HG03558 (cell line): ENCODE measurements at regions not wholly inside any gene's neighbourhood (a gene's known extent, or its start where the extent isn't known, plus 50 kb on each side); places are given as distances from the start of the nearest gene placed in this dataset.

ENCODE experiments used
- ATAC-seq: cut with Tn5 transposase; IDR thresholded peaks from one replicate; pipeline ENCODE4 v1.9.1; 2021; ENCODE audit warnings: moderate number of reproducible peaks; ENCODE audit not compliant: unreplicated experiment; ENCODE audit errors: extremely low read depth

DNA sequence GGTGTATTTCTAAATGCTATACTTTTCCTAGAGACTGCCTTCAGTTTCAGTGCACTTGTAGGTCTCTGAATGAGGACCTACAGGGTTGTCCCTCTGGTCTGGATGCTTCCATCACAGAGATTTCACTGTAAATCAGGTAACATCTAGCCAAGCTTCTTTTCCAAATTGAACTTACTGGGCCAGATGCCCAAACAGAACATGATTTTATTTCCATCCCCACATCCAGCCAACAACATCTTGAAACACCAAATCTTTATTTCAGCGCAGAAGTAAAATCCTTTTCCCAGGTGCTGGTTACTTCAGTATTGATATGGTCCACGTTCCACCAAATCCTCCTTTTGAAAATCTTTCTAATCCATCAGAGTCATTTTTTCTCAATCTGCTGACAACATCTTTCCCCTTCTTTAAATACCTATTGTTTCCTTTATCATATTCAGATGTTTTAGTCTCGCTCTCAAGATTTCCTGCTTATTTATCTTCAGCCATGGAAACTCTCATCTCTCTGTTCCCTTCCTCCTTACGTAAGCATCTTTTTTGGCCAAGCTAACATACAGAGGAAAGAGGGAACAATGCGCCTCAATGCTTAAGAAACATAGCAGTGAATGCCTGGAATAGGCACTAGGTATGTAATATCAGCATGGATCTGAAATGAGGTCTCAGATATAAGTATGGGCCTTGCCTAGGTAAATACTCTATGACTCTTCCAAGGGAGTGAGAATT is 201.2 kb upstream of the MTNR1B start:
- ATAC-seq: no peak

DNA sequence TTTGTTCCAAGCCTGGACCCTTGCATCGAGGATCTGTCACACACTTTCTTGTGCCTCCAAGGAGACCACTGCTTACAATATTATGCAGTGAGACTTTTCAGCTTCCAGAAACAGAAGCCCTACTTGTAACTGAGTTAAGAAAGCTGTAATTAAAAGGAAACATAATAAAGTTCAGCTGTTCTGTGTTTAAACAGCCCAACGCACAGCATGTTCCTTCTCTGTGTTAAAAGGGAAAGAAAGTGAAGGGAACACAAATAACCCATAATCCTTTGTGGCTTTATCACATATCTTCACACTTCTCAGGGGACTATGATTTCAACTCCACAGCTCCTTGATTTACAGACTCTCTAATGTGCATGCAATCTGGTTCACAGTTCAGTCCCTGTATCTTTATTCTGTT is 200.3 kb upstream of the MTNR1B start:
- no peak for ATAC-seq

DNA sequence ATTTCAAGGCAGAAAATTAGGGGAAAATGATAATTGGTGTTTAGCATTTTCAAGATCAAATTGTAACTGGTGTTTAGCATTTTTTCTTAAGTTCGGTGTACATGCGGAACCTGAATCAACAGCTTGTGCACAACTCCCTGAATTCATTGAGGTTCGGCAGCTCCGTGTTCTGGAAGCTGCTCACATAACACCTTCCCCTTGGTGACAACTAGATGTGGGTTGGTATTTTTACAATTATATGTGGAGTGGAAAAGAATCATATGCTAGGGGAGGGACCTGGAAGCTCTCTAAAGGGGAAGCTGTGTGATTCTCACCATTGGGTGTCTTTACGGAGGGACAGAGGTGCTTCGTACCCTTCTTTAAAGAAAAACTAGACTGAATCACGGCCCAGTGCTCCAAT is 199.0 kb upstream of the MTNR1B start:
- ATAC-seq: no peak

DNA sequence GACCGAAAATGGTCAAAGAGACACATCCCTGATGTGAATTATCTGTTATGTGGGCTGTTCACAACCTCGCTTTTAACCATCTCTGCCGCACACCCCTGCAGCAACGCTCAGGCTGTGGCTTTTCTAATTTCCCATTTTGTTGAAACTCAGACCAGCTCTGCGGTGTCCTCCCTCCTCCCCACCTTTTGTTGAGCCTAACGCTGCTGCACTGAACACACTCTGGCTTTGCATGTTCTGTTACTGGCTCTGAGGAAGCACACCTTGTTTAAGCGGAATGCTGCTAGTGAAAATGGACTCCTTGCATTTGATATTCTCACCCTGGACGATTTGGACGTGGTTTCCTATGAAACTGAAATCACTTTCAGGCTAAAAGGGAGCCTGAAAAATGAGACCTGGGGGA is 198.5 kb upstream of the MTNR1B start:
- ATAC-seq: no peak

DNA sequence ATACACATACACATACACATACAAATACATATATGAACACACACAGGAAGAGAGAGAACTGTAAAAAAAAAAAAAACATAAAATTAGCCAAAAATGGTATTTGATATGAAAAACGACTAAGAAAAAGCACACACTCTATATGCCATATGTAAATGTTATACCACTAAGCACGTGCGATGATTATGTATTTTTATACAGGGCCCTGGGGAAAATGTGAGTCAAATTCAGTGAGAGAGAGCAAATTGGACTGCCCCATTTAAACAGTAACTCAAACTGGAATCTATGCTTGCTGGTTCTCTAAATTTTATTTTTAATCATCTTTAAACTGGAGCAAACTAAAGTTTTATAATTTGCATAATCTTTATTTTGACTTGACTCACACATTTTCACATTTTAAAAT is 197.8 kb upstream of the MTNR1B start:
- ATAC-seq: no peak

DNA sequence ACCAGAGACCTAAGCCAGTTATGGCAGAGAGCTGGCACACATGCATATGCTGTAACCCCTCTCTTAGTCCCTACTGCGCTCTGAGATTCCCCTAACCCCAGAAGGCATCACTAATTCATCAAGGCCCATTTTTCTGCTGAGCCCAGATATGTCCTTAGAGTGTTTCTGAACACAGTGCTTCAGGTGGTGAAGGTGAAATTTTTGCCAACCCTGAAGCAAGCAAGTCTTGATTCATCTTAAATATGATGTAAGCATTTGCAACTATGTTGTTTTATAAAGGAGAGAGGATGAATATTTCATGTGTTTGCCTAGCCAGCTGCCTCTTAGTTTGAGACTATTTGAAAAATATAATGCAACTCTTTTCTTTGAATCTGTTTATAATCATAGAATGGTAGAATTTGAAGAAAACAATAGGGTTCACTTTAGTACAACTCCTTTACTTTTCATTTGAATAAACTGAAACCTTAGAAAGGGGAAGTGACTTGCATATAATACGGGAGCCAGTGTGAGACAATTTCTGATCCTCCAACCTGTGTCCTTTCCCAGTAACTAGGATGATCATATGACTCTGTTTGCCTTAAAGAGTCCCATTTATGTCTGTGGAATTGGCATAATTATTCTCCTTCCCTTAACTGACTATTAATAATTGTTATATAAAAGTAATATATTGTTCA is 194.3 kb upstream of the MTNR1B start:
- ATAC-seq: no peak

DNA sequence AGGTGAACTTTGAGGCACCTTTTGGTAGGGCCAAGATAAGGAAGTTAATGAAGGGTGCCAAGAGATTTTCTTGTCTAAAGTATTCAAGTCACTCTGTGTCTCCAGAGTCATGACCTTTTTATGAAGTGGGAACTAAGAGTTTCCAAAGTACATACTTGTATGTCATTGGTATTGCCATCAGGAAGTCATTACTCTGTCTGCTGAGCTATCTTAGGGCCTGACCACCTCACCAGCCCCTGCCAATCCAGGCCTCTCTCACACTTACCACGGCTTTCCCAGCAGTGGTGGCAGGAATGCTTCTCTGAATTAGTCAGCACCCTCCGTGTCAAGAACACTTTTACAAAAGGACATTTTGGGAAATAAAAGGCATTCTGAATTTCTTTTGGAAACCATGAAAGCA is 192.8 kb upstream of the MTNR1B start:
- no peak for ATAC-seq

DNA sequence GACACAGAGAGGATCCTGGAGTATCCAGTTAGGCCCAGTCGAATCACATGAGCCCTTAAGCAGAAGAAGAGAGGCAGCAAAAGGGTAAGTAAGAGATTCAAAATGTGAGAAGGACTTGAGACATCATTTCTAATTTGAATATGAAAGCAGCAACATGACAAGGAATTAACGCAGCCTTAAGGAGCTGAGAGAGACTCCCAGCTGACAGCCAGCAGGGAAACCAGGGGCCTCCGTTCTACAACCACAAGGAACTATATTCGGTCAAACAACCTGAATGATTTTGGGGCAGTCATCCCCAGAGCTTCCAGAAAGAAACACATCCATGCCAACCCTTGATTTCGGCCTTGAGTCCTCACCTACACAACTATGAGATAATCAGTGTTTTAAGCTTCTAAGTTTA is 189.7 kb upstream of the MTNR1B start:
- no peak for ATAC-seq

DNA sequence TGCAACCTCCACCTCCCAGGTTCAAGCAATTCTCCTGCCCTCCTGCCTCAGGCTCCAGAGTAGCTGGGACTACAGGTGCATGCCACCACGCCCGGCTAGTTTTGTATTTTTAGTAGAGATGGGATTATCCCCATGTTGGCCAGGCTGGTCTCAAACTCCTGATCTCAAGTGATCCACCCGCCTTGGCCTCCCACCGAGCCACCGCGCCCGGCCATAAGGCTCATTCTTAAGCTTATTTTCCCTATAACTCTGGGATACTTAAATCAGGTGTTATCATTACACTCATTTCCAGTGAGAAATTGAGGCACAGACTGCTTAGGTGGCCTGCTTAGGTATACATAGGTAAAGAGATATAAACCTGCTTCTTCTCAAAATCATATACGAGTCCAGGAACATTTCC is 188.3 kb upstream of the MTNR1B start:
- ATAC-seq: no peak

DNA sequence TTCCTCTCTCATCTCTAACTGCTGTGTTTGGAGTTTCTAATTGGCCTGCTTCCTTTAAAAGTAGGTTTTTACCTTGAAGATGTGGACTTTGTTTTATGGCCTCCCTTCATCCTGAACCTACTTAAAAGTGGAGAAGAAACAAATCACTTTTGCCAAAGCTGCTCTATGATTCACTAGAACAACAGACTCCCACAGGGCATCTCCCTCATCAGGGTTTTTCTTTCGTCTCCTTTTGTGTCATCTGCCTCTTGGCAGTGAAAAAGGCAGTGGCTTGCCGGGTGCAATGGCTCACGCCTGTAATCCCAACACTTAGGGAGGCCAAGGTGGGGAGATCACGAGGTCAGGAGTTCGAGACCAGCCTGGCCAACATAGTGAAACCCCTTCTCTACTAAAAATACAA is 186.6 kb upstream of the MTNR1B start:
- ATAC-seq: no peak

DNA sequence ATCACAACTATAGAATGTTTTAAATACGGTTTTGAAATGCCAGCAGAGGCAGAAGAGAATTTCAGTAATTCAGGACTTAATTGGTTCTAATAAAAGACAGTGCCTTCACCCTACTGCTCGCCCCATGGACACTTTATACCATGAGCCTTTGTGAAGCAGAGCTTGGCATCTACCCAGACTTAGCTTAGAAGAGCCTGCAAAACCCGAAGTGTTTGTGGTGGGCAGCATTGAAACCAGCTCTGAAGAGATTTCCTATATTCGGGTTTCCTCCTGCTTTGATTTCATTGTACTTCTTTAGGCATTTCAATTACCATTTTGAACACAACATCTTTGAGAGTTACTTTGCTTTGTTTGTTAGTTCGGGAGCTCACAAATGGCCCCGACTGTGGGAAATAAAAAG is 185.1 kb upstream of the MTNR1B start:
- no peak for ATAC-seq

DNA sequence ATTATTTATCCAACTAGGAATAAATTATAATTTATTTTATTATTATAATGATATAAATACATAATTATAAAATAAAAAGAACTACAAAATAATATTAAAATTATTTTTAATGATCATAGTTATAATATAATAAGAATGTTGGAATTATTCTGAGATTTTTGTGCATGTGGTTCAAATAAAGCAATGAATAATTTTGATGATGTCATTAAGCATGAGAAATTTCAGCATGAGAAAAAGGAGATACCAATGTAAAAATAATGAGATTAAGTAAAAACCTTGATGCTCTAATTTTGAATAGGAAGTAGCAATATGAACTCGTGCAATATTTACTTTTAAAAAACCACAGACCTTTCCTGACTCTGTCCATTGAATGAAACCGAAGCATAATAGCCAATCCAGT is 181.8 kb upstream of the MTNR1B start:
- ATAC-seq: no peak

DNA sequence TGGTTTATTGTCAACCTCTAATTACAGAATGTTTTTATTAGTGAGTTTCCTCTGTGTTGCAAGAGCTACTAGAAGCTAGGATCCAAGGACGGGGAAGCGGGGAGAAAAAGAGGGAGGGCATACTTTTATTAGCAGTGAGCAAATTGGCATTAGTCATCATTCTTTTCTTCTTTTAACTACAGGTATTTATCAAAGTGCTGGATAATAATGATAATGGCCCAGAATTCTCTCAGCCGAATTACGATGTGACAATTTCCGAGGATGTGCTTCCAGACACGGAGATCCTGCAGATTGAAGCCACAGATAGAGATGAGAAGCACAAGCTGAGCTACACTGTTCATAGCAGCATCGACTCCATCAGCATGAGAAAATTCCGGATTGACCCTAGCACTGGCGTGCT is 179.7 kb upstream of the MTNR1B start:
- no peak for ATAC-seq

DNA sequence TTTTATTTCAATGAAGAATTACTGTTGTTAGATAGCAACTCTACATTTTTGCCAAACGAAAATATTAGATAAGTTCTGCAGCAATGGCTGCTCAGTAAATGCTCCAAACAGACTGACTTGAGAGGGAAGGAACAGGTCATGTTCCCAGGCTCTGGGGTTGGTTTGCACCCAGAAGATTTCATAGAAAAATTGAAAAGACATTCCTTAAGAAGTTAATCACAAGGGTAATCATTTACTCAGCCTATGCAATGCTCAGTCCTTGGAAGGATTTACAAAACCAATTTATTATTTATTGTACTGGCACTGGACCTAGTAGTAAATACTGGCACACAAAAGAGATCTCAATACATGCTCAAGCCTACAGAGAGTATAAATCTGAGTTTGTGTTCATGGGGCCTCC is 179.1 kb upstream of the MTNR1B start:
- no peak for ATAC-seq

DNA sequence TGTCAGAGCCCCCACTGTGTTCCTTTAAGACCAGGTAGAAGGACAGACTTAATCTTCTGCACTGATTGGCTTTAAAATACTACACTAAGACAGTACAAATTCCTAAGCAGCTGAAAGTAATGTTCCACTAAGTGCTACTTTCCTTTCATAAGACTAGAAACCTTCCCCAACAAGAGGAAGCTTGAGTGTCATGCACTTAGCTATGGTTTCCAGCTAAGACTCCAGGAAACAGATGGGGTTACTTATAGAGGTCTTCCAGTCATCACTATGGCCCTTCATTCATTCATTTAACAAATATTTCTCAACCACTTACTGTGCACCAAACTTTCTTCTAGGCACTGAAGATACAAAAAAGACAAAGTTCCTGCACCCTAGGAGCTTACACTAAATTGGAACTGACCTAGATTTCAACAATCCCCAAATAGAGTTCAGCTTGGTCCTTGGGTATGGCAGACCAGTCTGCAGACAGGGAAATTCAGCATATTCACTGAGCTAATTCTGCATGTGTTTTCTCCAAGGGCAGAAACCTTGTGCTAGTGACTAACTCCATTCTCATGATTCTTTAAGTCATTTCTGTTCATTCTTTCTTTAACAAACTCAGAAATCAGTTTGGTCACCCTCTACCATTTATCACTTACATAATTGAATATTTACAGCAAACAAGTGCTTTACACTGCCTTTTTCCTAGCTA is 178.4 kb upstream of the MTNR1B start:
- no peak for ATAC-seq

DNA sequence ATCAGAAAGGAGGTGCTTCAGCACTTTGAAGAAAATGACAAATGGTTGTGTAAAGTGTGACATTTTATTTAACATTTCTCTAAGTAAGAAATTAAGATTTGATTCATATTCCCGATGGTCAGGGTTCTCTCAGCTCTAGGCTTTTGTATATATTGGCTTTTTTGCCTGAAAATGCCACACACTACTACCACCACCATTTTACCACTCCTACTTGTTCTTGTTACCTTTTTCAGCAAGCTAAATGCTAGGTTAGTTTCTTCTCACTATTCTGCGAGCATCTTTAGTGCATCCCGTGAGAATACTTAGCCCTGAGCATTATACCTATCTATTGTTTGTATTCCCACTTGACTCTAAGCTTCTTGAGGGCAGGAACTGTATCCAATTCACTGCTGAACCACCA is 177.6 kb upstream of the MTNR1B start:
- no peak for ATAC-seq

DNA sequence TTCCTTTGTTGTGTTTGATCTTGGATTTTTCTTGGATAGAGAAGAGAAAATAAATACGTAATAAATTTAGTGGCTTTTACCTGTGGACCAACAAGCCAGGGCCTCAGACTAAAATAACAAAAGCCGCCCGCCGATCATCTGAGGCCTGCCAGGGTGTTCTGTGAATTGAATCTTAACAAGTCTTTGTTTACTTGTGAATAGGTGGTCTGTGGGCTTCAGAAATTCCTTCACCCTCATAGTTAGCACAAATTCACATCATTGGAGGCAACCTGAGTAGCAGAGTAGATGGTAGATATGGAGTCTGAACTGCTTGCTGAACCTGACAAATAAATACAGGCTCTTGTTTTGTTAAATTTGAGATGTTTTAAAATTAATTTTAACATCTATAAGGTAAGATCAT is 176.3 kb upstream of the MTNR1B start:
- no peak for ATAC-seq

DNA sequence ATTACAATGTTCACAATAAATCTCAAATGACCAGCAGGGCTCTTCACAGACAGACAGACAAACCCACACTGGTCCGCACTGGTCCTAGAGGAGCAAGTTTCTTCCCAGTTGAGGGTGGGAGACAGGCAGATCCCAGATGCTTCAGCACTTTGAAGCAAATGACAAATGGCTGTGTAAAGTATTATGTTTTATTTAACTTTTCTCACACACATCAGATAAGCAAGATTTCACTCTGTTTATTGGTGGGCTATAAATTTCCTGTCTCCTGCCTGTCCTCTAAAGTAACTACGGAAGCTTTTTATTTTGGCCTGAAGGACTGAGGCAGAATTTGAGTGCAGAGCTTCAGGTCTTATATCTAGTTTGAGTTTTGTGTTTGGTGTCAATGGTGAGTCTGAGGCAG is 174.7 kb upstream of the MTNR1B start:
- no peak for ATAC-seq

DNA sequence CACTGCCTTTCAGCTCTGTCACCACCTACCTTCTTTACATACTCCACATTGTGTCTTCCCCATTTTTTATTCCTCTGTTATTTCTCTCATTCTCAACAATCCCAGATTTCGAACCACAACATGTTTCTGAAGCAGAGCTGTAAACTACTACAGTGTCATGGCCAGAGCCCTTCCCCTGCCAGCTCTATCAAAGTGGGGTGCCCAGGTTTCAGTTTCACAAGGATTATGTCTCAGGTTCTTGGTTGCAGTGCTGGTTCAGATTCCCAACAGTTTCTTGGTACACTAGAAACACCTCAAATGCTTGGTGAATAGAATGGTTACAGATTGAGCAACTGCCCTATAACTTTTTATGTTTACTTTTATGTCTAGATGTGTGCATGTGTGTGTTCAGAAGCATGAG is 172.7 kb upstream of the MTNR1B start:
- no peak for ATAC-seq

DNA sequence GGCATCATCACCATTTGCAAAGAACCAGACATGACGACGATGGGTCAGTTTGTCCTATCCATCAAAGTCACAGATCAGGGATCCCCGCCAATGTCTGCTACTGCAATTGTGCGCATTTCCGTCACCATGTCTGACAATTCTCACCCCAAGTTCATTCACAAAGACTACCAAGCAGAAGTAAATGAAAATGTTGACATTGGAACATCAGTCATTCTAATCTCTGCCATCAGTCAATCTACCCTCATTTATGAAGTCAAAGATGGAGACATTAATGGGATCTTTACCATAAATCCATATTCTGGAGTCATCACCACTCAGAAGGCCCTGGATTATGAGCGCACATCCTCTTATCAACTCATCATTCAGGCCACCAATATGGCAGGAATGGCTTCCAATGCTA is 171.6 kb upstream of the MTNR1B start:
- no peak for ATAC-seq

DNA sequence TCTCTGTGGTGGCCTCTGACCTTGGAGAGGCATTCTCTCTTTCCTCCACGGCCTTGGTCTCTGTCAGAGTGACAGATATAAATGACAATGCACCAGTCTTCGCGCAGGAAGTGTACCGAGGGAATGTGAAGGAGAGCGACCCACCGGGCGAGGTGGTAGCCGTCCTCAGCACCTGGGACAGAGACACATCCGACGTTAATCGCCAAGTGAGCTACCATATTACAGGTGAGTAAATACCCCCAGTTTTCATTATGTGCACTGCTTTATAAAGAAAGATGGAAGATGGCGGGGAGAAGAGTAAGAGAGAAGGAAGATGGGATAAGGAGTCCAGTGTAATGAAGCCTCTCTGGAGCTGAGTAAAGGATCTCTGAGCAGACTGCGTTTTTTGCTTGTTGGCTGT is 167.8 kb upstream of the MTNR1B start:
- ATAC-seq: no peak

DNA sequence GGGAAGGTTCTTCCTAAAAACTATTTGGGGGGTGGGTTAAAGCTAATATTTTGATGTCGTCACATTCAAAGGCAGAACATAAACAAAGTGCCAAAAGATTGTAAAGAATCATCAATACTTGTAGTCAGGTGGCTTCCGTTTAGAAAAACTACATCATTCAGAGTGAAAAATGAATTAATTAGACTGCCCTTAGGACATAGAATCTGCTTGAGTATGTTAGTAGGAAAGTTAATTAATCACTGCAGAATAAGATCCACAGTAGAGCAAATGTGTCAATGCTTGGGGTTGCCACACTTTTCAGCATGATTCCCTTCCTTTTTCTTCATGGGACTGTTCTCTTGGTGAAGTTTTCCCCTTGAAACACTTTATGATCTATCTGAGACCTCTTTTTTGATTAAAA is 166.8 kb upstream of the MTNR1B start:
- ATAC-seq: no peak
